NCI-H526 (cell line): ENCODE measurements at regions not wholly inside any gene's neighbourhood (a gene's known extent, or its start where the extent isn't known, plus 50 kb on each side); places are given as distances from the start of the nearest gene placed in this dataset.

Experiments
- DNase-seq, 2 experiments: peaks; one replicate each; lab custom pipeline; 2025; lab: John Stamatoyannopoulos, UW

- DNase-seq: no peak
Measured at GRCh38 chr10:62744136-62744535, 60.4 kb upstream of the ADO start.

DNA sequence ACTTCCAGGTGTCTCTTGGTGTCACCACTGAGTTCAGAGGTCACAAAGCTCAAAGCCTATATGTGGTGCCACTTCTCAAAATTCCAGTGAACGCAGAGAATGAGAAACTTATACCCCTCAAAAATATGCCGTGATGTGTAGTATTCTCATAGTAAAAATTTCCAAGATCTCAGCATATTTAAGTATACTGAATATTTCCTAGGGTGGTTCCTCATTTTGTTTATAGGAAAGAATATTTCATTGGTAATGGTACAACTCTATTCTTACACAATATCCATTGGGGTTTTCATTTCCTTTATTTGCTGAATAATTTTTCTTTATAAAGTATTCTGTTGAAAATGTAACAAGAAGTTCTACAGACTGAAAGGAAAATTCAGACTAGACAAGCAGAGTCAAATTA, 58.9 kb upstream of the ADO start:
- no peak for DNase-seq

GRCh38 chr10:62746951-62747729, 57.4 kb upstream of the ADO start:
- no peak for DNase-seq

DNA sequence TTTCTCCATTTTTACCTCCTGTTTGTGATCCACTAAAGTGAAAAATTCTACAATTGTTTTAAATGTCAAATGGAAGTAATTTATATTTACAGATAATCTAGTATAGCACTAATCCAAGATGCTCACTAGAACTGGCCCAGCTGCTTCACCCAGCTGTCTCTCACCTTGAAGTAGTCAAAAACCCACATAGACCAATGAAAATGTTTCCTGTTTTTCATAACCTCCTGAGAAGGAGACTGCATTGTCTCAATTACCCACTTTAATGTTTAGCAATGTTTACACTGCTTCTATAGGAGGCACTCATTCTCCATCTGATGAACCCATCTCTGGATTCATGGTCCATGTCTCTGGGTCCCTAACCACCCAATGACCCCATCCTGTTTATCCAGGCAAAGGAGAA, 56.1 kb upstream of the ADO start:
- DNase-seq: no peak

DNA sequence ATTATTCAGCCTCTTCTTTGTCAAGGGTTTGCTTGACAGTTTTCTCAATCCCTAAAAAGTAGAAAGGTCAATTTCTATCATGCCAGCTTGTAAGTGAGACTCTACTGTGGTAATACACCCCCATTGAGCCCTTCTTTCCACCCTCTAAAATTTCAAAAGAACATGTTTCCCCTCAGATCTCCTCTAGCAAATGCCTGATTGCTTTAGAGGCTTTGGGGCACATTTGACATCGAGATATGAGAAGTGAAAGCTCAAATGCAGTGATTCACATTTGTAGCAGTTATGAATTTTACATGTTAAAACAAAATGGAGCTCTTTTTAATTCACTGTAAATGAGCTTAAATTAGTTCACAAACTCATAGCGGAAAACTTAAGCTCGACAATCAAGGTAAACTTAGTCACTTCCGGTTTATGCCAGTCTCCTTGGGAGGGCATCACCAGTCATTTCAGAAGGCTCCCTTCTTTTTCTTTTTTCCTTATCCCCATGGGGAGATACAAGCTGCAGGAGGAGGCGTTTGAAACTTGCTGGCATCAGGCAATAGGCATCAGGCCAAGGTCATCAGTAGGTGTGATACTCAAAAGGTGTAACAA, 55.3 kb upstream of the ADO start:
- no peak for DNase-seq
